ENCODE measurements at regions not wholly inside any gene's neighbourhood (a gene's known extent, or its start where the extent isn't known, plus 50 kb on each side); places are given as distances from the start of the nearest gene placed in this dataset.

DNA sequence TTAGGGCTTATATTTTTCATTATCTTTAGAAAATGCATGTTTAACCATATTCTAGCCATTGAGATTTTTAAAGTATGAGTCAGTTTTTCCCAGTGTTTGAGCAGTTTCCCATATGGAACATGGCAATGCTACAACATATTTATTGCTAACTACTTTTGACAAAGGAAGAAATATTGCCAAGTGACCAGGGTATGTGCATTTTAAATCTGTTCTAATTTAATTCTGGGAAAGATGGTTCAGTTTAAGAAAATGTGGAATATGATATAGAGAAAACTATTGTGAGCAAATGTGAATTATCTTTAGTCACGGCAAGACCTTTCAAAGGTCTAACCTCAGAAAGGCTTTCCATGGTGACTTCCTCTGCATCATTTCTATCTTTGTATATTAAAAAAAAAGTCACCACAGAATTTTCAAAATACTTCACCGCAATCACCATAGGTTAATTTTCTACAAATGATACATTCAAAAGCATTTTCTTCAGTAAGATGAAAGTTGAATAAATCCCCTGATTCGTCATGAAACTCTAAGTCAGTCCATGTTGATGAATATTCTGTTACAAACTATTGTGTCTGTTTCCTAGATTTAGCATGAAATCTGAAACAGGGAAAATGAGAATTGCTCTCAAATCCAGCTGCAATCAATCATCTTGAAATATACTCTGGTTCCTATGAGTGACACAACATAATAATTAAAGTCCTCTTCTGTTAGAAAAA lies 2349.0 kb upstream of the TENM3 start:
- TF ChIP-seq POLR2AphosphoS5 (IDR thresholded peaks at IDR 0.05; ENCODE audit: borderline replicate concordance, low read depth, low read length) (no peak), EZH2 (IDR thresholded peaks at IDR 0.05) (no peak)
